Daoy (cell line): ENCODE measurements at regions not wholly inside any gene's neighbourhood (a gene's known extent, or its start where the extent isn't known, plus 50 kb on each side); places are given as distances from the start of the nearest gene placed in this dataset.

ENCODE experiments used
- DNase-seq: peaks from one replicate; pipeline ENCODE4 v3.0.0-alpha.2; 2015; ENCODE audit warnings: low read depth

DNA sequence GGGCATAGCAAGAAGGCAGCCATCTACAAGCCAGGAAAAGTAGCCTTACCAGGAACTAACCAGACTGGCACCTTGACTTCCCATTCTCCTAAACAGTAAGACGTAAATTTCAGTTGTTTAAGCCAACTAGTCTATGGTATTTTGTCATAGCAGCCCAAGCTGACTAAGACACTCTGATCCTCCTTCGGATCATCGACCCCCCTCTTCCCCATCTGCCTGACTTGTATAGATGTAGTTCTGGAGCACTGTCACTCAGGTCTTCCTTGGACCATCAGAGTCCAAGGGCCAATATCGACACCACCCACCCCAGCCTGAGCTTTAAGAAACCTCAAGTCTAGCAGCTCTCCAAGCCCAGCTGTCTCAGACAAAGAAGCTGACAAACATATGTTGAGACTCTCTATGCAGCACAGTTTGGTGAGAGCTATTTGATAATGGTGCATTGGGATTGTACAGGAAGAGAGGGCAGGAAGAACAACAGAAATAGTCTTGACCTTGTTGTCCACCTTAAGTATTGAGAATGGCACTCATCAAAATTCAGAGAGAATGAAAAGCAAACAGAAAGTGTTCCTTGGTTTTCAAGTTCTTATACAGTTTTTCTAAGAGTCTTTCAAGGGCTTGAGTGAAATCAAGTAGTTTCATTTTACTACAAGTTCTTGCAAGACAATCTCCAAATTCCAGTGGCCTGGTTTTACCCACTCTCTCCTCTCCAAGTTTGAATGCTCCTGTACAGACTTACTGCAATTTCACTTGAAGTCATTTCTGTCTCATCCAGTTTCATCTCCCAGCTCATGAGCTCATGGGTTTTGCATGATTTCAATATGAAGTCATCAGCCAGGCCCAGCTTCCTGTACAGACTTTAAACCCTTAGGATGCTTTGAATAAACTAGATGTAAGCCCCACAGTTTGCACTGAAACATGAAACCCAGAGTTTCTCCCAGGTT is 122.3 kb upstream of the RAI14 start:
- DNase-seq = no peak

- DNase-seq = no peak
Observed at GRCh38 chr5:34534523-34535103, 121.5 kb upstream of the RAI14 start.

DNA sequence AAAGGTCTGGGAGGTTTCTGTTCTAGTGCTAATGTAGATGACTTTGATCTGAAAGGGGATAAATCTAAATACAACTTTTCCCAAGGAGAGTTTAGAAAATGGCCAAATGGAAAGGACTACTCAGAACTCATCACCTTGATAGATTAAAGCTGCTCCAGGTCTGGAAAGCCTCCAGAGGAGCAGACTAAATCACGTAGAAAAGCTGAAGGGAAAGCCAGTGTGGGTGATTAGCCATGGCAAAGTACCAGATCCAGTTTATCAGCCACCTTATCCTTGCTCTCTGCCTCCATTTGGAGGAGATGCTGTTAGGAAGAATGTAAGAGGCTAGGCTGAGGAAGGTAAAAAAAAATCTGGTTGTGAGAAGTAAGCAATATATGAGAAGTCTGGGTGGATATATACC is 120.7 kb upstream of the RAI14 start:
- DNase-seq = no peak

DNA sequence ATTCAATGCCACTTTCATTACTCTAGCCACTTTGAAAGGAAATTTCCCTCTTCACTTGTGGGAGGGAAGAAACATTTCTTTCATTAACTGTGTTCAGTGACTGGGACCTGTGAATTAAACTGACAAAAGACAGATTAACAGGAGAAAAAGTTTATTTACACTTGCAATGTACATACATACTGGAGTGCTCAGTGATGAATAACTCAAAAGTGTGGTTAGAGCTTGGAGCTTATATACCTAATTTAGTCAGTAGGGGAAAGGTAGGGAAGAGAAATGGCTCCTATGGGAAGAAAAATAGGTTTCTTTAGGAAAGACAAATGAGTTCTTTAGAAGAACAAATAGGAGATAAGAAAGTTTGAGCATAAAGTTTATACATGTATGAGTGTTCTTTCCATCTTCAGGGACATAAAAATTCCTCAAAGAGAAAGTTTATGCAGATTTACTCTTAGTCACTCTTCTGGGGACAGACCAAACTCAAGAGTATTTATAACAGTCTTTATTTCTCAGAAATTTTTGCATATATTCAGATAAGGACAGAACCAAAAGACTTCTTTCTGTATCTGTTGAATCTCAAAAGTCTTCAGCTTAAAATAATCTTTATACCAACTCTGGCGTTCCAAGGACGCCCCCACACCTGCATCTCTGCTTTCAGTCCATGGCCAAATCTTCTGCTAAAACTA is 120.0 kb upstream of the RAI14 start:
- DNase-seq = no peak

DNA sequence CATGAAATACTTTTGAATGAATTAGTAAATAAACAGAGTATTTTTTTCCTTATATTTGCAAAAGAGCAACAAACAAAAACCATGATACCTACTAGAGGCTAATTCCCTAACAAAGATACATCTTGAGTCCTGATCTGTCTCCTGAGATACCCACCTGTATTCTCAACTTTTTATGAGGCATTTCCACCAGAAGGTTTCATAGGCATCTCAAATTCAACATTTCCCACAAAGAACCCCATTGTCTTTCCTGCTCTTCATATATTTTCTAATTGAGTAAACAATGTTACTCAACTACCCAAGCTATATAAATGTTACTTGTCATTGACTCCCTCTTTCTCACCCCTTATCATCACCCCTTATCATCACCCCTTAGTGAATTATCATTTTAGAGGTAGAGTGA is 119.4 kb upstream of the RAI14 start:
- DNase-seq = no peak

DNA sequence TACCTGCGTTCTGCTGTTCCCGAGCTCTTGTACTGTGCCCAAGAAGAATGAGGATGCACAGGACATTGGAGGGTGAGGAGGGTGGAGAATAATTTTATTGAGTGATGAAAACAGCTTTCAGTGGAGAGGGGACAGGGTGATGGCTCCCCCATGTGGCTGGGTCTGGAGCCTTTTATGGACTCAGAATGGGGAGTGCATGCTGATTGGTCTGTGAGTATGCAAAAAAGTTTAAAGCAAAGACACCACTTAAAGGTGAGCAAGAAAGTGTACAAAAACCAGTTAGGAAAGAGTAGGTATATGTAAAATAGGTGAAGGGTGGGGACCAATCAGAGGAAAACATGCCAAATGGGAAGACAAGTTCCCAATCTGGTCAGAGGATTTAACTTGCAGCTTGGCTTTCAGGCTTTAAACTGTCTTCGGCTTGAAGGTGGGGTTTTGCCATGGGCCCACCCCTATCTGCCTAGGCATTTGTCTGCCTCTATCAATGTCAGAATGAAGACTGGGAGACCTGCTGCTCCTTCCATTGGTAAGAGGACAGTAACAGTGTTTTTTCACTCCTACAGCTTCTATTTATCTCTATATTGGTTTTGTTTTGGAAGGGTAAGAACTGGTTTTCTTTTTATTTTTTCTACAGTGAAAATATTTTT is 118.0 kb upstream of the RAI14 start:
- peak; percentile 13 for DNase-seq

DNA sequence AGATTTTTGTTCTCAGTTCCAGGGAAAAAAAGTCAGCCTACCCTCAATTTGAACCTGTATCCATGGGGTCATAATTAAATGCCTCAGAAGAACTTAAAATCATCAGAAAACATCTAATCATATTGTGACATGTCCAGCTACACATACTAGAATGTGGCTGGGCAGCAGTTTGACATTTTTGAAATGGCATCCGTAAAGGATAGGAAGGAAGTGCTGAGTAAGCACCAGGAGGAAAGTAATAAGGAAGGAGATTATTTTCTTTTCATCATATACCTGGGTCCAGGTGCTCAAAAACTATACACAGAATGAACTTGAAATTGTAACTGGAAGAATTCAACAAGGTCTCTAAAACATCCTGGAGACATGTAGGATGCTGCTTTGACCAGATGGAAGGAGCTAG is 116.9 kb upstream of the RAI14 start:
- no peak for DNase-seq

- no peak for DNase-seq
Observed at GRCh38 chr5:34541067-34541466, 115.1 kb upstream of the RAI14 start.

GRCh38 chr5:34542818-34543217 is 113.3 kb upstream of the RAI14 start:
- no peak for DNase-seq

DNA sequence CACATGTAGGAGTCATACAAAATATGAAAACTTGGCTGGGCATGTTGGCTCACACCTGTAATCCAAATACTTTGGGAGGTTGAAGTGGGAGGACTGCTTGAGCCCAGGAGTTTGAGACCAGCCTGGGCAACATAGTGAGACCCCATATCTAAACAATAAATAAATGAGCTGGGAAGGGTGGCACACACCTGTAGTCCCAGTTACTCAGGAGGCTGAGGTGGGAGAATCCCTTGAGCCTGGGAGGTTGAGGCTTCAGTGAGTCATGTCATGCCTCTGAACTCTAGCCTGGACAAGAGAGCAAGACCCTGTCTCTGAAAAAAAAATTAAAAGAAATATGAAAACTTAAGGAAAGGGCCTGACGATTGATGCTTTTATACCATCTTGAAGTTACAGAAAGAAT is 112.4 kb upstream of the RAI14 start:
- DNase-seq = no peak

DNA sequence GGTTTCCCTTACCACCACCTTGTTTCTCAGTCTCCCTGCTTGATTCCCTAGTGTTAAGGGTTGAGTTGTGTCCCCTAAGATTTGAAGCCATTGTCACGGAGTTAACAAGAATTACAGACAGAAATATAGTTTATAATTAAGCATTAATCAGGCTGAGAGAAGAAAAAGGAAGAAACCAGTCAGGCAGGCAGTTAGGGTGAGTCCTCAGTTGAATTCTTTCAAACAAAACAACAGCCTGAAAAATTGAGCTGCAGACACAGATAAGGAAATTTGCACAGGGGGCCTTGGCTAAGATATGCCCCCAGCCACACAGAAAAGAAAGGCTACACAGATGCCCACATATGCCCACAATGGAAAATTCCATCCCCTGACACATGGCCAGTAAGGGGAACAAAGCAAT is 111.7 kb upstream of the RAI14 start:
- no peak for DNase-seq

DNA sequence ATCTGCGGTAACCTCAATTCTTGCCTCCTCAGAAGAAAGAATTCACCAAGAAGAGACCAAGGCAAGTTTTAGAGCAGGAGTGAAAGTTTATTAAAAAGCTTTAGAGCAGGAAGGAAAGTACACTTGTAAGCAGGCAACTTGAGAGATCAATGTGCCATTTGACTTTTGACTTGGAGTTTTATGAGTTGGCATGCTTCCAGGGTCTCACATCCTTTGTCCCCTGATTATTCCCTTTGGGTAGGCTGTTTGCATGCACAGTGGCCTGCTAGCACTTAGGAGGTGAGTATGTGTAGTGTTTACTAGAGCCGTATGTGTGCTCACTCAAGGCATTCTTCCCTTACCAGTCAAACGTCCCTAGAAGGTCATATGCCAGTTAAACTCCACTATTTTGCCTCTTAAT is 111.0 kb upstream of the RAI14 start:
- DNase-seq = no peak

GRCh38 chr5:34545626-34546025 is 110.5 kb upstream of the RAI14 start:
- DNase-seq = no peak

DNA sequence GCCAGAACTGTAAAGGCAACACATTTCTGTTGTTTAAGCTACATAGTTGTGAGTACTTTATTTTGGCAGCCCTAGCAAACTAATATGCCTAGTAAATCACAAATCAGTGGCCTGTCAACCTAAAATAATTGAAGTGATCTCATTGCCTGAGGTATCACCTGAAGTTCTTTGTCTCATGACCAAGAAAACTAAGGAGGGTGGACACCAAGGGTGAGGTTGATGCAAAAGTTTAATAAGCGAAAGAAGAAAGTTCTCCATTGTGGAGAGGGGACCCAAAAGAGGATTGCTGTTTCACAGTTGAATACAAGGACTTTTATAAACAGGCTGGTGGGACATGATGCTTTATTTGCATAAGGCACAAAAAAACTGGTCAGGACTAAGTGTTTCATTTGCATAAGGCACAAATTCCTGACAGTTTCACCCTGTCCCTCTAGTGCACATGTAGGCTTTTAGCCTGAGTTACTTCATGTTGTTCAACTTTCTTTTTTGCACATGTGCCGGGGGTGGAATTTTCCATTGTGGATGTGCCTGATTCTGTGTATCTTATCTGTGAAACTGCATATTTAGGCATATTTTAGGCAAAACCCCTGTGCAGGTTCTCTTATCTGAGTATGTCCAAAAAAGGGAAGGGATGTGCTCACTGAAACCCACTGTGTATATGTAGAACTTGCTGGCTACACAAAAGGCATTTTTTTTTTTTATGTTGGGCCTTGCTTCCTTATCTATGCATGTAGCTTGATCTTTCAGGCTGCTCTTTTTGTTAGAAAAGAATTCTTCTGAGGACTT is 108.6 kb upstream of the RAI14 start:
- no peak for DNase-seq

- DNase-seq = no peak
Observed at GRCh38 chr5:34548086-34548403, 108.1 kb upstream of the RAI14 start.

GRCh38 chr5:34550247-34550646 is 105.9 kb upstream of the RAI14 start:
- no peak for DNase-seq

GRCh38 chr5:34550964-34551363 is 105.2 kb upstream of the RAI14 start:
- DNase-seq = no peak

DNA sequence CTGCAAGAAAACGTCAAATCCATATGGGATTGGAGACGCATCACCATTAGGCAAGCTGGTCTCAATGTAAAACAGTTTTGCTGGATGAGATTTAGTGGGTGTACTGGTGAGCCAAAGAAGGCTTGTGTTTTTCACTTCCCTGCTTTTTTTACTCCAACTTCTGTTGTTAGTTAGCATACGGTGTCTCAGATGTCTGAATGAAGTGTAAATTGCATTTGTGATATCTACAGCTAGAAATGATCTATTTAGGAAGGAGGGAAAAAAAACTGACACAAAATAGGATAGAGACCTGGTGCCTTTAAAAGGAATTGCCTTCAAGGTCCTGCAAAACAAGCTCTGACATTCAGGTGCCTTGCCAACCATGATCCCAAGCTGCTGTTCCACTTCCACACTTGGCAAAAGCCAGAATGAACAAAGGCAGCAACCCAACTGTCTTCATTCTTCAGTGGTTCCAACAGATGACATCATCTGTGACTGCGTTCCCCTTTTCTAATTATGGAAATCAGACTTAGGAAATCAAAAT is 104.2 kb upstream of the RAI14 start:
- no peak for DNase-seq

- DNase-seq = no peak
Observed at GRCh38 chr5:34552686-34553085, 103.4 kb upstream of the RAI14 start.

GRCh38 chr5:34553581-34553980 is 102.5 kb upstream of the RAI14 start:
- DNase-seq = no peak

- DNase-seq = no peak
Observed at GRCh38 chr5:34554641-34555040, 101.5 kb upstream of the RAI14 start.
